OCI-LY3 (cell line): ENCODE measurements at regions not wholly inside any gene's neighbourhood (a gene's known extent, or its start where the extent isn't known, plus 50 kb on each side); places are given as distances from the start of the nearest gene placed in this dataset.

ENCODE experiments used
- EZH2phosphoT487 ChIP-seq: fragments of 200-600 bp; shearing (Covaris generic); IDR thresholded peaks from 2 replicates; pipeline ENCODE4 v1.6.1; 2018; ENCODE audit warnings: antibody characterized with exemption, mixed run types, low read depth
- TF ChIP-seq, protein P1 (sequence below): fragments of 200-600, 300-600 bp; sonication (generic); IDR thresholded peaks from 2 replicates; pipeline ENCODE4 v1.5.1; 2014; ENCODE audit warnings: antibody characterized with exemption, low read length, low read depth

DNA sequence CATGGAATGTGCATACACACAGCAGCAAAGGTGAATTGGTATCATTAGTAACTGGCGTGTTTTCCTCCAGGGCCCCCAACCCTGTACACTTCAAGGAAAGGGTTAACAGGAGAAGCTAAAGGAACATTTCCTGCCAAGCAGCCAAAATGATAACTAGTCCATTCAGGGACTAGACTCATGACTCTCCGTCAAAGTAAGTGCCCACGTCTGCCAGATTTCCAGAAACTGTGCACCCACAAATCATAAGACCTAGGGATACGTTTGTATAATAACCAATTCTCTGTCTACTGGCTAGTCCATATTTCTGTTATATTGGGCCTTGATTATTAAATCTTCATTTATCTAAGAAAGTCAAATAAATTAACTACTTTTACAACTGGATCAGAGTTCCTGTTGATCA, 76.0 kb upstream of the NHSL1 start:
- TF ChIP-seq, protein P1, sequence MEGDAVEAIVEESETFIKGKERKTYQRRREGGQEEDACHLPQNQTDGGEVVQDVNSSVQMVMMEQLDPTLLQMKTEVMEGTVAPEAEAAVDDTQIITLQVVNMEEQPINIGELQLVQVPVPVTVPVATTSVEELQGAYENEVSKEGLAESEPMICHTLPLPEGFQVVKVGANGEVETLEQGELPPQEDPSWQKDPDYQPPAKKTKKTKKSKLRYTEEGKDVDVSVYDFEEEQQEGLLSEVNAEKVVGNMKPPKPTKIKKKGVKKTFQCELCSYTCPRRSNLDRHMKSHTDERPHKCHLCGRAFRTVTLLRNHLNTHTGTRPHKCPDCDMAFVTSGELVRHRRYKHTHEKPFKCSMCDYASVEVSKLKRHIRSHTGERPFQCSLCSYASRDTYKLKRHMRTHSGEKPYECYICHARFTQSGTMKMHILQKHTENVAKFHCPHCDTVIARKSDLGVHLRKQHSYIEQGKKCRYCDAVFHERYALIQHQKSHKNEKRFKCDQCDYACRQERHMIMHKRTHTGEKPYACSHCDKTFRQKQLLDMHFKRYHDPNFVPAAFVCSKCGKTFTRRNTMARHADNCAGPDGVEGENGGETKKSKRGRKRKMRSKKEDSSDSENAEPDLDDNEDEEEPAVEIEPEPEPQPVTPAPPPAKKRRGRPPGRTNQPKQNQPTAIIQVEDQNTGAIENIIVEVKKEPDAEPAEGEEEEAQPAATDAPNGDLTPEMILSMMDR = no peak
- TF ChIP-seq EZH2phosphoT487 = no peak
